T47D (cell line): ENCODE measurements at regions not wholly inside any gene's neighbourhood (a gene's known extent, or its start where the extent isn't known, plus 50 kb on each side); places are given as distances from the start of the nearest gene placed in this dataset.
A peak's percentile ranks its signal among the peaks of the same experiment; 100 is the strongest.

ENCODE experiments used
- DNase-seq, 2 experiments: peaks; one replicate each; pipeline versions ENCODE4 v3.0.0 to v3.0.0-alpha.2; 2011 to 2012; ENCODE audit warnings: low read depth in 1 of 2, low spot score in 1 of 2
- JUND ChIP-seq: IDR thresholded peaks from 2 replicates; pipeline ENCODE4 v1.6.1; 2012; ENCODE audit warnings: low read depth
- in situ Hi-C: cut with HindIII; loops from 2 replicates; pipeline ENCODE4 v1.10.0; 2016; ENCODE audit warnings: low sequenced_read_pairs, low pct_unique_long_range_greater_than_20kb

- in situ Hi-C loops: no loop called here
- DNase-seq: peak in 1 of 2 experiments; percentile 48
- no peak for TF ChIP-seq JUND
Observed at GRCh38 chr18:26685438-26686157, 137.2 kb upstream of the KCTD1 start.

- in situ Hi-C loops: no loop called here
Observed at GRCh38 chr18:26677957-26678356, 129.6 kb upstream of the KCTD1 start.

GRCh38 chr18:26667046-26667445 is 118.7 kb upstream of the KCTD1 start:
- TF ChIP-seq JUND: no peak
- no peak for DNase-seq
- in situ Hi-C loops: no loop called here

More at GRCh38 chr18:26677957-26678356, 129.6 kb upstream of the KCTD1 start:
- TF ChIP-seq JUND: no peak
- no peak for DNase-seq

GRCh38 chr18:26662996-26663395 is 114.6 kb upstream of the KCTD1 start:
- no peak for DNase-seq
- in situ Hi-C loops: no loop called here
- TF ChIP-seq JUND: no peak

GRCh38 chr18:26657631-26658581 is 109.6 kb upstream of the KCTD1 start:
- DNase-seq: peak in 1 of 2 experiments; percentile 45
- in situ Hi-C loops: no loop called here
- TF ChIP-seq JUND: no peak

GRCh38 chr18:26656944-26657536 is 108.7 kb upstream of the KCTD1 start:
- TF ChIP-seq JUND: no peak
- peak; percentile 19 to 62 for DNase-seq
- in situ Hi-C loops: no loop called here

GRCh38 chr18:26656431-26656943 is 108.1 kb upstream of the KCTD1 start:
- DNase-seq: no peak
- TF ChIP-seq JUND: no peak
- in situ Hi-C loops: no loop called here

GRCh38 chr18:26655525-26656430 is 107.4 kb upstream of the KCTD1 start:
- peak; percentile 39 to 85 for DNase-seq

GRCh38 chr18:26654616-26655524 is 106.5 kb upstream of the KCTD1 start:
- DNase-seq: peak in 1 of 2 experiments; percentile 20
- TF ChIP-seq JUND: no peak
- in situ Hi-C loops: no loop called here

More at GRCh38 chr18:26655525-26656430, 107.4 kb upstream of the KCTD1 start:
- no peak for TF ChIP-seq JUND
- in situ Hi-C loops: no loop called here

- in situ Hi-C loops: no loop called here
- DNase-seq: no peak
- no peak for TF ChIP-seq JUND
Observed at GRCh38 chr18:26653943-26654615, 105.7 kb upstream of the KCTD1 start.
